Activated CD4-positive, alpha-beta T cell treated with anti-CD3 and anti-CD28 coated beads, Interleukin-2, amount 10 ng/mL, durations not matched to agents 24 days and 14 days (primary cell): ENCODE measurements at regions not wholly inside any gene's neighbourhood (a gene's known extent, or its start where the extent isn't known, plus 50 kb on each side); places are given as distances from the start of the nearest gene placed in this dataset.

Experiments
- DNase-seq: peaks from one replicate; pipeline ENCODE4 v3.0.0; 2022
- H3K27ac Mint-ChIP-seq: one replicate; pipeline ENCODE4 v1.8.0; 2022; ENCODE audit warnings: mild to moderate bottlenecking, mixed read lengths
- H3K27me3 Mint-ChIP-seq: one replicate; pipeline ENCODE4 v1.8.0; 2022; ENCODE audit warnings: mixed read lengths
- H3K36me3 Mint-ChIP-seq: one replicate; pipeline ENCODE4 v1.8.0; 2022; ENCODE audit warnings: low read depth, mild to moderate bottlenecking, mixed read lengths
- H3K4me1 Mint-ChIP-seq: one replicate; pipeline ENCODE4 v1.8.0; 2021; ENCODE audit warnings: mixed read lengths
- H3K4me3 Mint-ChIP-seq: one replicate; pipeline ENCODE4 v1.8.0; 2022; ENCODE audit warnings: mild to moderate bottlenecking, moderate library complexity, mixed read lengths
- H3K9me3 Mint-ChIP-seq: one replicate; pipeline ENCODE4 v1.8.0; 2021; ENCODE audit warnings: mixed read lengths
- intact Hi-C: fragments of 100-400 bp; cut with micrococcal nuclease; formaldehyde crosslinking; loops from one replicate; pipeline ENCODE4 v1.15.1; 2023

DNA sequence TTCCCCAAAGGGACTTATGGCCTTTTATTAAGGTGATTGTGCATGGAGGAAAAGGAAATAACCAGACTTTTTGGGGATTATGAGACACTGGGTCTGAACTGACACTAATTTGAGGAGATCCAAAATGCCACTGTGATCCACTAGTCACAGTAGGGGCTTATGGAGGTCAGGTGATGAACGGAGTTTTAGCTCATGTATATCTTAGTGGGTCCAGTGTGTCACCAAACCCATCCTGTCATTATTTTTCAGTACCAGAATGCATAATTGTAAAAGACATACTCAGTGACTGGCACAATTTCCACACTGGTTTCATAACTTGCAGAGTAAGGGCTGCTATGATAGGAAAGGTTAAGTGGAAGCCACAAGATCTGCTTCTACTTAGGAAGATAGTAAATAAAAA is 131.3 kb downstream of the RTL3 start:
- Mint-ChIP-seq H3K9me3 (no peaks in the 10 kb centered on the region), H3K36me3 (peaks cover 9% of the 10 kb centered on the region), H3K27me3 (no peaks in the 10 kb centered on the region), H3K27ac (peak overlapping the region; percentile 83), H3K4me3 (no peak overlapping the region), H3K4me1 (peaks cover 18% of the 10 kb centered on the region)
- intact Hi-C loops = loop anchor here (1.0 kb wide), 1 partner anchor 10 kb away; no protein-coding TSS in a partner anchor
- no peak for DNase-seq

- peaks cover 15% of the 10 kb centered on the region for H3K4me1 Mint-ChIP-seq
- peaks cover 9% of the 10 kb centered on the region for H3K36me3 Mint-ChIP-seq
- H3K27me3 Mint-ChIP-seq = no peaks in the 10 kb centered on the region
- H3K9me3 Mint-ChIP-seq = no peaks in the 10 kb centered on the region
- H3K27ac Mint-ChIP-seq = peak overlapping the region; percentile 83
- intact Hi-C loops = loop anchor here (1.0 kb wide), 1 partner anchor 9 kb away; no protein-coding TSS in a partner anchor
- DNase-seq = peak; percentile 59
- no peak overlapping the region for H3K4me3 Mint-ChIP-seq
Observed at GRCh38 chrX:78527263-78527662, 131.9 kb downstream of the RTL3 start.

GRCh38 chrX:78522601-78523000 is 136.5 kb downstream of the RTL3 start:
- no peaks in the 10 kb centered on the region for H3K27me3 Mint-ChIP-seq
- intact Hi-C loops = no loop called here
- H3K36me3 Mint-ChIP-seq = peaks cover 17% of the 10 kb centered on the region
- no peak for DNase-seq
- no peak overlapping the region for H3K27ac Mint-ChIP-seq
- peaks cover 16% of the 10 kb centered on the region for H3K4me1 Mint-ChIP-seq
- no peak overlapping the region for H3K4me3 Mint-ChIP-seq
- H3K9me3 Mint-ChIP-seq = no peaks in the 10 kb centered on the region

GRCh38 chrX:78517124-78517523 is 142.0 kb downstream of the RTL3 start:
- H3K36me3 Mint-ChIP-seq = peaks cover 21% of the 10 kb centered on the region
- no peaks in the 10 kb centered on the region for H3K27me3 Mint-ChIP-seq
- peak; percentile 88 for DNase-seq
- peaks cover 40% of the 10 kb centered on the region for H3K4me1 Mint-ChIP-seq
- peak overlapping the region; percentile 39 for H3K4me3 Mint-ChIP-seq
- H3K27ac Mint-ChIP-seq = peak overlapping the region; percentile 93
- intact Hi-C loops = loop anchor here (1.0 to 10.0 kb wide), 10 partner anchors 135 to 1512 kb away; partner anchors contain the start of genes PGK1 and TAF9B
- H3K9me3 Mint-ChIP-seq = peaks cover 6% of the 10 kb centered on the region

DNA sequence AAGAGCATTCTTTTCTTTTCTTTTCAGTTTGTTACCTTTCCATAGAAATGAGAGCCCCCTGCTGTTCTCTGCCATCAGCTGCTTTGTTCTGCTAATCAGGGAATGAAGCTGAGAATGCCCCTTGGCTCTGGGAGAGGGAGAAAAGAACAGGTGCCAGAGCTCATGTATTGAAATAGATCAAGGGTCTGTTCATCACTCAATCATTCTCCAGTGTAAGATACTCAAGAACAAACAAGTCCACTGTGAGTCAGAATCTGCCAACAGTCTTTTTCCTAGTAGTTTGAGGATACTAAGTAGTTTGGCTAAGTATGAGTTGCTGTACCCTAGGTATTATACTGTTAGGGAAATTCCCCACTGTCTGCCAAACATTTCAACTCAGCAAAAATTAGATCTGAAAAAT is 144.3 kb downstream of the RTL3 start:
- Mint-ChIP-seq H3K36me3 (peaks cover 34% of the 10 kb centered on the region), H3K4me1 (peaks cover 40% of the 10 kb centered on the region), H3K27me3 (no peaks in the 10 kb centered on the region), H3K27ac (peak overlapping the region; percentile 98), H3K4me3 (peak overlapping the region; percentile 59), H3K9me3 (peaks cover 15% of the 10 kb centered on the region)
- DNase-seq = peak; percentile 67
- intact Hi-C loops = loop anchor here (5.0 to 10.0 kb wide), 6 partner anchors 137 to 1510 kb away; partner anchors contain the start of genes PGK1 and TAF9B

DNA sequence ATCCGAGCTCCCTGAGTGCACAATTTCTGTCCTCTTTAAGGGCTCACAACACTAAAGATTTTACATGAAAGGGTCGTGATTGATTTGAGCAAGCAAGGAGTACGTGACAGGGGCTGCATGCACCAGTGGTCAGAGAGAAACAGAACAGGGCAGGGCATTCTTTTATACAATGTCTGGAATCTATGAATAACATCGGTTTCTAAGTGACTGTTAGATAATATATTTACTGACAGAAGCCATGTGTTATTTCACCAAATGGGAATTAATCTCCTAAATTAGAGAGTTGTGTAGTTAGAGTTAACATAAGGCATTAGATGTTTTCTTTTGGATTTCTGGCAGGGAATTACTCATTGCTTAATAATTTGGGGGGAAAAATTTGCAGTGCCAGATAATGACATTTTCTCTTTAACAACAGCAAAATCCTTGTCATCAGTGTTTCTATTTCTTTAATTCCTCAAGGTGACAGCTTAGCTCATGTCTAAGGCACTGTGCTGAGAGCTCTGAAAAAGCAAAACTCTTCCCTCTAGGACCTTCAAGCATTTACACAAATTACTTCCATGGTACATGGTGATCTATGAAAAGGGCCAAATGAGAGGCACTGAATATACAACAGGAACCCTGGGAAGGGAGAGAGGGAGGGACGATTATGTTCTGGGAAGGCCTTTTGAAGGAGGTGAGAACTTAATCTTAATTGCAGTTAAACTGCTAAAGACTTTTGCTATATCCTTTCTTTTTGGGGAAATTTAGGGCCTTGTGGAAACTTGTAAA is 145.0 kb downstream of the RTL3 start:
- H3K9me3 Mint-ChIP-seq = peaks cover 19% of the 10 kb centered on the region
- H3K27ac Mint-ChIP-seq = peak overlapping the region; percentile 98
- H3K27me3 Mint-ChIP-seq = no peaks in the 10 kb centered on the region

DNA sequence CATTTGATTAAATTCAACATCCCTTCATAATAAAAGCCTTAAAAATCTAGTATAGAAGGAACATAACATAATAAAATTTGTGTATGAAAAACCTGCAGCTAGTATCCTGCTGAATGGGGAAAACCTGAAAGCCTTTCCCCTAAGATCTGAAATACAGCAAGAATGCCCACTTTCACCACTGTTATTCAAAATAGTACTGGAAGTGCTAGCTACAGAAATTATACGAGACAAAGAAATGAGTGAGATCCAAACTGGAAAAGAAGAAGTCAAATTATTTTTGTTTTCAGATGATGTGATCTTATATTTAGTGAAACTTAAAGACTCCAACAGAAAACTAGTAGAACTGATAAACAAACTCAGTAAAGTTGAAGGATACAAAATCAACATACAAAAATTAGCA is 152.9 kb downstream of the RTL3 start:
- Mint-ChIP-seq H3K27me3 (no peaks in the 10 kb centered on the region), H3K27ac (no peak overlapping the region)

More for the DNA sequence above, 145.0 kb downstream of the RTL3 start:
- Mint-ChIP-seq H3K36me3 (peaks cover 39% of the 10 kb centered on the region), H3K4me3 (peak overlapping the region; percentile 23), H3K4me1 (peaks cover 40% of the 10 kb centered on the region)
- intact Hi-C loops = loop anchor here (10.0 kb wide), 3 partner anchors 409 to 1509 kb away; partner anchors contain the start of gene PGK1
- no peak for DNase-seq

DNA sequence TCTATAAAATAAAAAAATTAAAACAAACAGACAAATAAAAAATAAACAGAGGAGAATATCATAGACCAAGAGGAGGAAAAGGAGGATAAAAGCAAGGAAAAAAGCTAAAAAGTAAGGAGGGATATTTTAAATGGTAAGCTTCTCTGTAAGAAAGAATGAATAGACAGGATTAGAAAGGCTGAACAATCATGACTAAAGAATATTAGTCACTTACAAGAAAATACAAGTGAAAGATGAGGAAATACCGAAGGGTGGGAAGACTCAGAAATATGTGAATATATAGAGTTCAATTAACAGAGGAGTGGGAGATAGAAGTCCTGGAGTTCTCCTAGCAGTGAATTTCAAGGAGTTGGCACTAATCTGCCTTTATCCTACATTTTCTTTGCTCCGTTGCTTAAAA is 162.6 kb downstream of the RTL3 start:
- H3K9me3 Mint-ChIP-seq = peaks cover 6% of the 10 kb centered on the region
- H3K27ac Mint-ChIP-seq = no peak overlapping the region
- no peak for DNase-seq
- no peak overlapping the region for H3K4me3 Mint-ChIP-seq
- H3K4me1 Mint-ChIP-seq = peaks cover 2% of the 10 kb centered on the region
- no peaks in the 10 kb centered on the region for H3K36me3 Mint-ChIP-seq
- no peaks in the 10 kb centered on the region for H3K27me3 Mint-ChIP-seq
- intact Hi-C loops = no loop called here

More for the DNA sequence above, 152.9 kb downstream of the RTL3 start:
- DNase-seq = no peak
- Mint-ChIP-seq H3K9me3 (peaks cover 9% of the 10 kb centered on the region), H3K36me3 (peaks cover 25% of the 10 kb centered on the region), H3K4me3 (no peak overlapping the region), H3K4me1 (peaks cover 4% of the 10 kb centered on the region)
- intact Hi-C loops = no loop called here

- H3K27me3 Mint-ChIP-seq = no peaks in the 10 kb centered on the region
- intact Hi-C loops = no loop called here
- H3K36me3 Mint-ChIP-seq = no peaks in the 10 kb centered on the region
- DNase-seq = no peak
- H3K27ac Mint-ChIP-seq = no peak overlapping the region
- H3K9me3 Mint-ChIP-seq = peaks cover 3% of the 10 kb centered on the region
- no peak overlapping the region for H3K4me3 Mint-ChIP-seq
- peaks cover 2% of the 10 kb centered on the region for H3K4me1 Mint-ChIP-seq
Observed at GRCh38 chrX:78493180-78493579, 165.8 kb upstream of the CYSLTR1 start.

DNA sequence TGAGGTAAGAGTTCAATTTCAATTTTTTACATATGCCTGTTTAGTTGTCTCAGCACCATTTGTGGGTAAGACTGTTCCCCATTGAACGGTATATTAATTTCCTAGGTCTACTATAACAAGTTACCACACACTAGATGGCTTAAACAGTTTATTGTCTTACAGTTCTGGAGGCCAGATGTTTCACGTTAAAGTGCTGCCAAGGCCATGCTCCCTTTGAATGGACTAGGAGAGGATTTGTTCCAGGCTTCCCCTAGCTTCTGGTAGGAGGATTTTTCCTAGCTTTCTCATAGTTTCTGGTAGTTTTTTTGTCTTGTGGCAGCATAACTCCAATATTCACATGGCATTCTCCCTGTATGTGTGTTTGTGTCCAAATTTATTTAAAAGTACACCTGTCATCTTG is 149.3 kb upstream of the CYSLTR1 start:
- Mint-ChIP-seq H3K27me3 (no peaks in the 10 kb centered on the region), H3K4me1 (no peaks in the 10 kb centered on the region), H3K9me3 (peaks cover 22% of the 10 kb centered on the region), H3K4me3 (no peak overlapping the region), H3K36me3 (no peaks in the 10 kb centered on the region), H3K27ac (no peak overlapping the region)
- intact Hi-C loops = no loop called here
- no peak for DNase-seq

DNA sequence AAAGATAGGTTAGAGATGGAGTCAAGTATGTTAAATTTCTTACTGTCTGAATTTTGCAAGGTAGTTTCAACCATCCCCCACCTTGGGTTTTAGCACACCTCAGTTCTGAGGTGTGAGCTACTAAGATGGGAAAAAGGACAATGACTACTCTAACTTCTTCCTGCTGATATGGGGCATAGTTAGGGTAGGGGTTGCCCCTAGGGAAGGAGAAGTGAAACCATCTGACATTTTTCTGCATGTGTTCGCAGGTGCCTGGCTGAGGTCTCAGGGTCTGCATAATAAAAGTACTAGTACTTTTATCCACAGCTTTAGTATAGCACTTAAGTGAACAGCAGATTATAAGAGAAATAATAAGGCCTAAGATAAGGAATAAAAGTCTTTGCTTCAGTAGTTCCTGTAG is 129.5 kb upstream of the CYSLTR1 start:
- Mint-ChIP-seq H3K27me3 (no peaks in the 10 kb centered on the region), H3K36me3 (no peaks in the 10 kb centered on the region), H3K27ac (no peak overlapping the region), H3K4me1 (no peaks in the 10 kb centered on the region), H3K4me3 (no peak overlapping the region), H3K9me3 (peaks cover 7% of the 10 kb centered on the region)
- intact Hi-C loops = no loop called here
- no peak for DNase-seq

- H3K4me1 Mint-ChIP-seq = no peaks in the 10 kb centered on the region
- H3K36me3 Mint-ChIP-seq = no peaks in the 10 kb centered on the region
- H3K9me3 Mint-ChIP-seq = peaks cover 3% of the 10 kb centered on the region
- H3K27me3 Mint-ChIP-seq = no peaks in the 10 kb centered on the region
- no peak for DNase-seq
- no peak overlapping the region for H3K27ac Mint-ChIP-seq
- intact Hi-C loops = no loop called here
- H3K4me3 Mint-ChIP-seq = no peak overlapping the region
Observed at GRCh38 chrX:78455901-78456300, 128.5 kb upstream of the CYSLTR1 start.

DNA sequence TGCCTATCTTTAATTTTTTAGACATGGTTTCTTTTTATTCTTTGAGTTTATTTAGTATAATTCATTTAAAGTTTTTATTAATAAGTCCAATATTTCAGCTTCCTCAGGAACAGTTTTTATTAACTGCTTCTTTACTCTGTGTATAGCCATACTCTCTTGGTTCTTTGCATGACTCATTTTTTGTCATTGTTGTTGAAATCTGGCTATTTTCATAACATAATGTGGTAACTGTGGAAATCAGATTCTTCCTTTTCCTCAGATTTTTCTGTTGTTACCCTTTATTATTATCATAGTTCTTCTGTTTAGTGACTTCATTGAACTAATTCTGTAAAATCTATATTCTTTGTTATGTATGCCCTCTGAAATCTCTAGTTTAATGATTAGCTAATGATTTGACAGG is 124.9 kb upstream of the CYSLTR1 start:
- intact Hi-C loops = no loop called here

GRCh38 chrX:78437621-78438020 is 110.2 kb upstream of the CYSLTR1 start:
- Mint-ChIP-seq H3K4me3 (no peak overlapping the region), H3K27ac (no peak overlapping the region), H3K9me3 (peaks cover 2% of the 10 kb centered on the region), H3K36me3 (no peaks in the 10 kb centered on the region), H3K27me3 (no peaks in the 10 kb centered on the region), H3K4me1 (no peaks in the 10 kb centered on the region)
- no peak for DNase-seq
- intact Hi-C loops = no loop called here

More for the DNA sequence above, 124.9 kb upstream of the CYSLTR1 start:
- no peak overlapping the region for H3K27ac Mint-ChIP-seq
- H3K4me3 Mint-ChIP-seq = no peak overlapping the region
- no peaks in the 10 kb centered on the region for H3K4me1 Mint-ChIP-seq
- no peak for DNase-seq
- H3K27me3 Mint-ChIP-seq = no peaks in the 10 kb centered on the region
- peaks cover 3% of the 10 kb centered on the region for H3K9me3 Mint-ChIP-seq
- H3K36me3 Mint-ChIP-seq = no peaks in the 10 kb centered on the region
